ENCODE measurements at regions not wholly inside any gene's neighbourhood (a gene's known extent, or its start where the extent isn't known, plus 50 kb on each side); places are given as distances from the start of the nearest gene placed in this dataset.

- TF ChIP-seq CTCF (IDR thresholded peaks at IDR 0.05), result no peak
- TF ChIP-seq EZH2 (IDR thresholded peaks at IDR 0.05), result no peak
These were observed 830.0 kb upstream of the ALCAM start for GRCh38 chr3:104536715-104537114.

Measured in neural progenitor cell (in vitro differentiated cells).